MM.1S (cell line): ENCODE measurements at regions not wholly inside any gene's neighbourhood (a gene's known extent, or its start where the extent isn't known, plus 50 kb on each side); places are given as distances from the start of the nearest gene placed in this dataset.

ENCODE experiments used
- DNase-seq: peaks from one replicate; pipeline ENCODE4 v3.0.0-alpha.2; 2015
- H2AFZ ChIP-seq: fragments of 300-600 bp; sonication (generic); 2 replicates; pipeline ENCODE4 v1.6.0; 2016; ENCODE audit warnings: antibody characterized with exemption, low read length
- H3F3A ChIP-seq: fragments of 300-600 bp; sonication (generic); 2 replicates; pipeline ENCODE4 v1.6.1; 2016; ENCODE audit warnings: mild to moderate bottlenecking, antibody characterized with exemption, low read length, moderate library complexity, mixed read lengths; ENCODE audit not compliant: insufficient read depth
- H3K27ac ChIP-seq: fragments of 300-600 bp; sonication (generic); 2 replicates; pipeline ENCODE4 v1.5.1; 2016; ENCODE audit warnings: mild to moderate bottlenecking, low read length
- H3K27me3 ChIP-seq: fragments of 300-600 bp; sonication (generic); replicated peaks from 2 replicates; pipeline ENCODE4 v1.6.0; 2016; ENCODE audit warnings: low read length; ENCODE audit not compliant: insufficient read depth
- H3K36me3 ChIP-seq: fragments of 300-600 bp; sonication (generic); replicated peaks from 2 replicates; pipeline ENCODE4 v1.6.1; 2016; ENCODE audit warnings: mild to moderate bottlenecking, low read length, mixed read lengths; ENCODE audit not compliant: insufficient read depth
- H3K4me1 ChIP-seq: fragments of 300-600 bp; sonication (generic); 2 replicates; pipeline ENCODE4 v1.6.1; 2016; ENCODE audit warnings: low read length, mixed read lengths
- H3K4me2 ChIP-seq: fragments of 300-600 bp; sonication (generic); 2 replicates; pipeline ENCODE4 v1.6.0; 2016; ENCODE audit warnings: low read depth, low read length
- H3K4me3 ChIP-seq: fragments of 300-600 bp; sonication (generic); 2 replicates; pipeline ENCODE4 v1.5.1; 2016; ENCODE audit warnings: low read length, mixed read lengths
- H3K79me2 ChIP-seq: fragments of 300-600 bp; sonication (generic); 2 replicates; pipeline ENCODE4 v1.6.1; 2016; ENCODE audit warnings: mixed run types, low read length, mixed read lengths
- H3K9ac ChIP-seq: fragments of 300-600 bp; sonication (generic); 2 replicates; pipeline ENCODE4 v1.6.1; 2016; ENCODE audit warnings: low read length, mixed read lengths
- H3K9me2 ChIP-seq: fragments of 300-600 bp; sonication (generic); replicated peaks from 2 replicates; pipeline ENCODE4 v1.6.1; 2016; ENCODE audit warnings: mild to moderate bottlenecking, low read length, mixed read lengths; ENCODE audit not compliant: insufficient read depth
- H3K9me3 ChIP-seq: fragments of 300-600 bp; sonication (generic); replicated peaks from 2 replicates; pipeline ENCODE4 v1.6.1; 2016; ENCODE audit warnings: mild to moderate bottlenecking, low read length, mixed read lengths; ENCODE audit not compliant: insufficient read depth
- H4K20me1 ChIP-seq: fragments of 300-600 bp; sonication (generic); 2 replicates; pipeline ENCODE4 v1.6.1; 2016; ENCODE audit warnings: mild to moderate bottlenecking, low read length, moderate library complexity, mixed read lengths; ENCODE audit not compliant: insufficient read depth
- EZH2 ChIP-seq: fragments of 300-600 bp; sonication (generic); optimal IDR thresholded peaks from 2 replicates; pipeline ENCODE3; 2017; ENCODE audit warnings: low read depth, mild to moderate bottlenecking, antibody characterized with exemption, low read length, mixed read lengths
- EZH2phosphoT487 ChIP-seq: fragments of 300-600 bp; sonication (generic); IDR thresholded peaks from 2 replicates; pipeline ENCODE4 v1.6.1; 2018; ENCODE audit warnings: antibody characterized with exemption, low read length
- TF ChIP-seq, protein P1 (sequence below): fragments of 300-600 bp; sonication (generic); IDR thresholded peaks from 2 replicates; pipeline ENCODE4 v1.5.1; 2016; ENCODE audit warnings: antibody characterized with exemption, low read length, mixed read lengths

DNA sequence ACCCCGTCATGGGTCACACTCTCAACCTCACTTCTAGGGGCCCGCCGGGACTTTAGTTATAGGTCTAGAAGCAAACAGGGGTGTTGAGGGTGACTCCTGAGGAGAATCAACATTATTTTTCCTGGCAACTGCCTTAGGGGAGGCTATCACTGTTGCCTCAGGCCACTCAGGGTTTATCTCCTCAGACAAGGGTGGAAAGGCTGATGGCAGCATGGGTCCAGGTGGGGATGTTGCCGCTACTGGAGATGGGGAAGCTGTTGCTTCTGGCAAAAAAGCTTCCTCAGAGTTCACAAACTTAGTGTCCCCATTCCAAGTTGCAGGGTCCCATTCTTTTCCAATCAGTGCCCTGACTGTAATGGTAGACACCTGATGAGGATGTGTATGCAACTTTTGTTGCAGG, 467.4 kb upstream of the RGS6 start:
- no peak overlapping the region for H3K4me3 ChIP-seq
- no peaks in the 10 kb centered on the region for H3F3A ChIP-seq
- H3K27me3 ChIP-seq: no peaks in the 10 kb centered on the region
- H3K27ac ChIP-seq: no peak overlapping the region
- H2AFZ ChIP-seq: no peak overlapping the region
- no peaks in the 10 kb centered on the region for H4K20me1 ChIP-seq
- H3K36me3 ChIP-seq: no peaks in the 10 kb centered on the region
- H3K4me1 ChIP-seq: no peaks in the 10 kb centered on the region
- no peak overlapping the region for H3K9ac ChIP-seq
- H3K9me2 ChIP-seq: no peaks in the 10 kb centered on the region
- DNase-seq: no peak
- H3K9me3 ChIP-seq: no peaks in the 10 kb centered on the region
- H3K4me2 ChIP-seq: no peak overlapping the region
- TF ChIP-seq EZH2: no peak
- TF ChIP-seq EZH2phosphoT487: no peak
- TF ChIP-seq, protein P1, sequence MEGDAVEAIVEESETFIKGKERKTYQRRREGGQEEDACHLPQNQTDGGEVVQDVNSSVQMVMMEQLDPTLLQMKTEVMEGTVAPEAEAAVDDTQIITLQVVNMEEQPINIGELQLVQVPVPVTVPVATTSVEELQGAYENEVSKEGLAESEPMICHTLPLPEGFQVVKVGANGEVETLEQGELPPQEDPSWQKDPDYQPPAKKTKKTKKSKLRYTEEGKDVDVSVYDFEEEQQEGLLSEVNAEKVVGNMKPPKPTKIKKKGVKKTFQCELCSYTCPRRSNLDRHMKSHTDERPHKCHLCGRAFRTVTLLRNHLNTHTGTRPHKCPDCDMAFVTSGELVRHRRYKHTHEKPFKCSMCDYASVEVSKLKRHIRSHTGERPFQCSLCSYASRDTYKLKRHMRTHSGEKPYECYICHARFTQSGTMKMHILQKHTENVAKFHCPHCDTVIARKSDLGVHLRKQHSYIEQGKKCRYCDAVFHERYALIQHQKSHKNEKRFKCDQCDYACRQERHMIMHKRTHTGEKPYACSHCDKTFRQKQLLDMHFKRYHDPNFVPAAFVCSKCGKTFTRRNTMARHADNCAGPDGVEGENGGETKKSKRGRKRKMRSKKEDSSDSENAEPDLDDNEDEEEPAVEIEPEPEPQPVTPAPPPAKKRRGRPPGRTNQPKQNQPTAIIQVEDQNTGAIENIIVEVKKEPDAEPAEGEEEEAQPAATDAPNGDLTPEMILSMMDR: no peak
- no peaks in the 10 kb centered on the region for H3K79me2 ChIP-seq

DNA sequence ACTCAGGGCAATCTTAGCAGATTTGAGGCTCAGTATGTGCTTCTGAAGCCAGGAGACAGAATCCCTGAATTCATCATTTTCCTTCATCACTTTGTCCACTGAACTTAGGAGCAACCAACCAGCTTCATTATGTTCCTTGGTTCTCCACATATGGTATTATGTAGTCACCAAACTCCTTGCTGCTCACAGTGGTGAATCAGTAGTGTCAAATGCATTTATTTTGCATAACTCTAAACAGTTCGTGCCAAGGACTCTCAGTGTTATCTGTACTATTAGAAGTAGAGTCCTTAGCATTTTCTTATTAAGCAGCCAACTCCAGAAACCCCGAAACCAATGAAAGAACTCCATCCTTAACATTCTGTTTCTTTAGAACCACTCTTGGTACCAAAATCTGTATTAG, 466.9 kb upstream of the RGS6 start:
- Histone ChIP-seq H3K36me3 (no peaks in the 10 kb centered on the region), H3K27me3 (no peaks in the 10 kb centered on the region), H2AFZ (no peak overlapping the region), H4K20me1 (no peaks in the 10 kb centered on the region), H3F3A (no peaks in the 10 kb centered on the region), H3K4me2 (no peak overlapping the region), H3K79me2 (no peaks in the 10 kb centered on the region), H3K9ac (no peak overlapping the region), H3K9me3 (no peaks in the 10 kb centered on the region), H3K9me2 (no peaks in the 10 kb centered on the region), H3K4me3 (no peak overlapping the region), H3K27ac (no peak overlapping the region), H3K4me1 (no peaks in the 10 kb centered on the region)
- TF ChIP-seq EZH2: no peak
- TF ChIP-seq, protein P1: no peak
- no peak for DNase-seq

DNA sequence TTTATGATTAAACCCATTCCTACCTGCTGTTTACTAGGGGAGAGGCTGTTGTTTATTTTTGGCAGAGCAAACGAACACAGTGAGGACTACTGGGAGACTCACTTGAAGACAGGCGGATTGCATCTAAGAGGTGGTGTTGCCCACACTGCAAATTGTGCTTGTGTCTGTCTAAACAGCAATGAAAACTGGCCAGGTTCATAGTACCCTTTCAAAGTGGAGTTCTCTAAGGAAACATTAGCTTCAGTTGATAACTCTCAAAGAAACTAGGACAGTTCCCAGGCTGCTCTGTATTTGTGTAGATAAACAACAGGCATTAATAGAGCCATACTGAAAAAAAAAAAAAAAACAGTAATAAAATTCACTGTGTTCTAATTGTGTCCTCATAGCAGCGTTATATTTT, 466.0 kb upstream of the RGS6 start:
- Histone ChIP-seq H3K27ac (no peak overlapping the region), H3K27me3 (no peaks in the 10 kb centered on the region), H3K4me1 (no peaks in the 10 kb centered on the region), H4K20me1 (no peaks in the 10 kb centered on the region), H3K4me2 (no peak overlapping the region), H3F3A (no peaks in the 10 kb centered on the region), H3K9me3 (no peaks in the 10 kb centered on the region), H3K4me3 (no peak overlapping the region), H3K9ac (no peak overlapping the region), H3K36me3 (no peaks in the 10 kb centered on the region), H2AFZ (no peak overlapping the region), H3K79me2 (no peaks in the 10 kb centered on the region), H3K9me2 (no peaks in the 10 kb centered on the region)
- DNase-seq: no peak
- no peak for TF ChIP-seq EZH2
- no peak for TF ChIP-seq EZH2phosphoT487
- TF ChIP-seq, protein P1: no peak

DNA sequence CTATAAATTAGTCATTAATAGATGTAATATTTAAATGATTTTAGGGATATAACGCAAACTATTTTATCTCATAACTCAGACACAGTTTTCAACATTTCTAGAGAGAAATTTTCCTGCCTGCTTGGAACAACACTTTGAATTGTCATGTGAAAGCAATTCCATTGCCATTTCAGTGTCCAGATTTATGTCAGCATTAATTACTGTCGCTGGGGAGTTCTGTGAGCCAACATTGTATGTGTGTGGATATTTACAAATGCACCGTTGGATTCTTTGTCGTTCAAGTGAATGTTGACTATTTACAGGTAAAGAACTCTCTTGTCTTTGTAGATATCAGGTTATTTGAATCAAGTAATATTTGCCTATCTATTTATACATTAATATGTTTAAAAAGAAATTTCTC, 465.3 kb upstream of the RGS6 start:
- Histone ChIP-seq H3K36me3 (no peaks in the 10 kb centered on the region), H2AFZ (no peak overlapping the region), H3K4me1 (no peaks in the 10 kb centered on the region), H3F3A (no peaks in the 10 kb centered on the region), H3K27ac (no peak overlapping the region), H3K27me3 (no peaks in the 10 kb centered on the region), H3K9me3 (no peaks in the 10 kb centered on the region), H4K20me1 (no peaks in the 10 kb centered on the region), H3K79me2 (no peaks in the 10 kb centered on the region), H3K9ac (no peak overlapping the region), H3K9me2 (no peaks in the 10 kb centered on the region), H3K4me2 (no peak overlapping the region), H3K4me3 (no peak overlapping the region)
- DNase-seq: no peak
- TF ChIP-seq, protein P1: no peak
- no peak for TF ChIP-seq EZH2phosphoT487
- TF ChIP-seq EZH2: no peak
